H1 (cell line): ENCODE measurements at regions not wholly inside any gene's neighbourhood (a gene's known extent, or its start where the extent isn't known, plus 50 kb on each side); places are given as distances from the start of the nearest gene placed in this dataset.

ENCODE experiments used
- CTCF ChIA-PET: fragments of 300-600 bp; sonication (Branson Sonifier 250); formaldehyde crosslinking; loops from one replicate; lab custom pipeline; 2021; ENCODE audit not compliant: partially characterized antibody; lab: Charles Lee
- POLR2A ChIA-PET: fragments of 300-600 bp; sonication (Branson Sonifier 250); formaldehyde crosslinking; loops from one replicate; lab custom pipeline; 2021; ENCODE audit warnings: inconsistent platforms; ENCODE audit not compliant: partially characterized antibody; lab: Charles Lee
- DNase-seq, 2 experiments: peaks; one replicate each; pipeline versions ENCODE4 v3.0.0 to v3.0.0-alpha.2; 2010 to 2022; ENCODE audit warnings: low spot score in 2 of 2, low read depth in 1 of 2, mixed read lengths in 1 of 2
- FAIRE-seq: peaks from 2 replicates; lab custom pipeline; 2011; peaks lifted over from hg19 to GRCh38; lab: Jason Lieb, UNC
- H2AFZ ChIP-seq: 2 replicates; pipeline ENCODE4 v1.8.1; 2012; ENCODE audit warnings: low read length, inconsistent platforms
- H2AK5ac ChIP-seq: 2 replicates; pipeline ENCODE4 v1.6.1; 2013; ENCODE audit warnings: low read depth, low read length
- H2BK120ac ChIP-seq: replicated peaks from 2 replicates; pipeline ENCODE3; 2013; ENCODE audit warnings: low read depth, low read length, inconsistent platforms
- H2BK12ac ChIP-seq: 2 replicates; pipeline ENCODE4 v1.6.1; 2013; ENCODE audit warnings: low read depth, low read length
- H2BK15ac ChIP-seq: 2 replicates; pipeline ENCODE4 v1.6.1; 2013; ENCODE audit warnings: low read length
- H2BK20ac ChIP-seq: 2 replicates; pipeline ENCODE4 v1.6.1; 2013; ENCODE audit warnings: low read length
- H2BK5ac ChIP-seq: 2 replicates; pipeline ENCODE4 v1.6.1; 2013; ENCODE audit warnings: low read depth, low read length
- H3K14ac ChIP-seq: 2 replicates; pipeline ENCODE4 v1.6.1; 2013; ENCODE audit warnings: inconsistent platforms; ENCODE audit not compliant: insufficient read length
- H3K18ac ChIP-seq: 2 replicates; pipeline ENCODE4 v1.6.1; 2013; ENCODE audit warnings: low read length; ENCODE audit errors: extremely low read depth
- H3K23ac ChIP-seq: 2 replicates; pipeline ENCODE4 v1.6.1; 2013; ENCODE audit warnings: inconsistent platforms; ENCODE audit not compliant: insufficient read length
- H3K23me2 ChIP-seq: 2 replicates; pipeline ENCODE4 v1.6.1; 2013; ENCODE audit warnings: low read depth, low read length
- H3K27ac ChIP-seq: 2 replicates; pipeline ENCODE4 v1.6.1; 2011; ENCODE audit warnings: low read depth, low read length, inconsistent platforms
- H3K27me3 ChIP-seq, 4 experiments: replicated peaks in 1 of 4; 1 replicate in 1 of 4; 2 replicates in 3 of 4; pipeline versions ENCODE4 v1.6.1 to v1.8.1; 2011 to 2013; ENCODE audit warnings: low read length in 3 of 4, mild to moderate bottlenecking in 3 of 4, inconsistent platforms in 2 of 4, mixed read lengths in 2 of 4, moderate library complexity in 1 of 4; ENCODE audit not compliant: control insufficient read depth in 3 of 4, insufficient read depth in 3 of 4; ENCODE audit errors: extremely low read depth in 1 of 4
- H3K36me3 ChIP-seq, 4 experiments: 2 replicates each; pipeline versions ENCODE4 v1.6.1 to v1.8.1; 2011 to 2013; ENCODE audit warnings: mild to moderate bottlenecking in 4 of 4, low read length in 3 of 4, moderate library complexity in 2 of 4, control low read depth in 1 of 4, inconsistent platforms in 1 of 4; ENCODE audit not compliant: insufficient read depth in 4 of 4, control insufficient read depth in 2 of 4
- H3K4ac ChIP-seq: replicated peaks from 2 replicates; pipeline ENCODE3; 2013; ENCODE audit warnings: low read length, low read depth, mixed read lengths, inconsistent platforms; ENCODE audit not compliant: insufficient read length
- H3K4me1 ChIP-seq, 4 experiments: replicated peaks in 1 of 4; 1 replicate in 1 of 4; 2 replicates in 3 of 4; pipeline versions ENCODE4 v1.6.1 to v1.8.1; 2011 to 2013; ENCODE audit warnings: low read length in 3 of 4, inconsistent platforms in 2 of 4, mixed read lengths in 1 of 4; ENCODE audit not compliant: insufficient read depth in 4 of 4, control insufficient read depth in 3 of 4
- H3K4me2 ChIP-seq, 2 experiments: 2 replicates each; pipeline versions ENCODE4 v1.6.1 to v1.8.1; 2011 to 2013; ENCODE audit warnings: low read depth in 2 of 2, low read length in 2 of 2, control low read depth in 1 of 2, inconsistent platforms in 1 of 2, mild to moderate bottlenecking in 1 of 2; ENCODE audit not compliant: insufficient read depth in 1 of 2
- H3K4me3 ChIP-seq, 4 experiments: fragments of 200-600, 300-600 bp in 1 of 4; sonication (generic), shearing (Covaris generic), sonication (Bioruptor Twin) in 1 of 4; 2 replicates each; pipeline versions ENCODE4 v1.5.1 to v1.8.1; 2011 to 2016; ENCODE audit warnings: low read length in 4 of 4, low read depth in 3 of 4, control low read depth in 2 of 4, inconsistent platforms in 2 of 4, mild to moderate bottlenecking in 2 of 4, mixed read lengths in 1 of 4, moderate library complexity in 1 of 4; ENCODE audit not compliant: insufficient read depth in 2 of 4; ENCODE audit errors: extremely low read depth in 1 of 4
- H3K56ac ChIP-seq: replicated peaks from 2 replicates; pipeline ENCODE3; 2013; ENCODE audit warnings: low read depth, mild to moderate bottlenecking, mixed read lengths, low read length, inconsistent platforms; ENCODE audit not compliant: insufficient read length
- H3K79me1 ChIP-seq: 2 replicates; pipeline ENCODE4 v1.6.1; 2013; ENCODE audit warnings: low read depth, low read length, control low read depth
- H3K79me2 ChIP-seq, 2 experiments: 2 replicates each; pipeline versions ENCODE4 v1.6.1 to v1.8.1; 2012 to 2013; ENCODE audit warnings: low read length in 2 of 2, mild to moderate bottlenecking in 2 of 2, inconsistent platforms in 1 of 2; ENCODE audit not compliant: insufficient read depth in 2 of 2, control insufficient read depth in 1 of 2
- H3K9ac ChIP-seq, 4 experiments: replicated peaks in 1 of 4; 1 replicate in 1 of 4; 2 replicates in 3 of 4; pipeline versions ENCODE4 v1.6.1 to v1.8.1; 2011 to 2013; ENCODE audit warnings: low read depth in 3 of 4, low read length in 3 of 4, control low read depth in 2 of 4, mild to moderate bottlenecking in 2 of 4, moderate library complexity in 2 of 4, inconsistent platforms in 1 of 4; ENCODE audit errors: extremely low read depth in 1 of 4
- H3K9me3 ChIP-seq, 2 experiments: 2 replicates each; pipeline versions ENCODE4 v1.6.1 to v1.8.1; 2012 to 2013; ENCODE audit warnings: mild to moderate bottlenecking in 2 of 2, moderate library complexity in 2 of 2, control low read depth in 1 of 2, inconsistent platforms in 1 of 2, low read depth in 1 of 2, low read length in 1 of 2, mixed read lengths in 1 of 2; ENCODE audit not compliant: insufficient read depth in 2 of 2
- H4K20me1 ChIP-seq, 2 experiments: replicated peaks in 1 of 2; 2 replicates each; pipeline versions ENCODE3 to v1.8.1; 2011 to 2013; ENCODE audit warnings: inconsistent platforms in 2 of 2, low read length in 2 of 2, mild to moderate bottlenecking in 1 of 2; ENCODE audit not compliant: insufficient read depth in 2 of 2, control insufficient read depth in 1 of 2
- H4K5ac ChIP-seq: 2 replicates; pipeline ENCODE4 v1.6.1; 2013; ENCODE audit warnings: low read length, low read depth, mixed read lengths, inconsistent platforms; ENCODE audit not compliant: insufficient read length
- H4K8ac ChIP-seq: 2 replicates; pipeline ENCODE4 v1.8.0; 2013; ENCODE audit warnings: mild to moderate bottlenecking, moderate library complexity, low read length, inconsistent platforms; ENCODE audit not compliant: insufficient read depth; ENCODE audit errors: extremely low read depth
- H4K91ac ChIP-seq: replicated peaks from 2 replicates; pipeline ENCODE3; 2013; ENCODE audit warnings: low read length, mixed read lengths, inconsistent platforms; ENCODE audit not compliant: insufficient read length
- CBX8 ChIP-seq: fragments of 300-800, 300-1000 bp; sonication (generic); IDR thresholded peaks from 2 replicates; pipeline ENCODE4 v1.7.1; 2016; ENCODE audit warnings: low read depth, low read length, borderline replicate concordance
- TEAD4 ChIP-seq: IDR thresholded peaks from 2 replicates; pipeline ENCODE4 v1.6.1; 2012; ENCODE audit warnings: low read depth, low read length, inconsistent platforms, mixed read lengths
- WGBS, 2 experiments: shearing (Covaris generic) in 1 of 2; methylation state at CpG; one replicate each; pipeline versions ENCODE4 v1.1.6 to v1.1.7; 2013 to 2015; ENCODE audit warnings: low lambda C conversion rate in 2 of 2, mixed read lengths in 2 of 2, inconsistent platforms in 1 of 2, low coverage in 1 of 2, missing lambda C conversion rate in 1 of 2; ENCODE audit not compliant: insufficient replicate concordance in 2 of 2, insufficient coverage in 1 of 2, insufficient read length in 1 of 2; ENCODE audit errors: extremely low coverage in 1 of 2, missing lambda C conversion rate in 1 of 2; 5-methylcytosine and 5-hydroxymethylcytosine counted together

DNA sequence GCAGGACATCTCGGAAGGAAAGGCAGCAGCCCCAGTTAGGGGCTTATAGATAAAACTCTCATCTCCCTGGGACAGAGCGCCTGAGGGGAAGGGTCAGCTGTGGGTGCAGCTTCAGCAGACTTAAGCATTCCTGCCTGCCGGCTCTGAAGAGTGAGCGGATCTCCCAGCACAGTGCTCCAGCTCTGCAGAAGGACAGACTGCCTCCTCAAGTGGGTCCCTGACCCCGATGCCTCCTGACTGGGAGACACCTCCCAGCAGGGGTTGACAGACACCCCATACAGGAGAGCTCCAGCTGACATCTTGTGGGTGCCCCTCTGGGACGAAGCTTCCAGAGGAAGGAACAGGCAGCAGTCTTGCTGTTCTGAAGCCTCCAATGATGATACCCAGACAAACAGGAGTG, 117.1 kb upstream of the POT1 start:
- H3K4me2 ChIP-seq, result no peak overlapping the region
- WGBS, 2 experiments, result 94% methylated on average over 6 of the region's 6 CpGs; no CpG with 5 or more reads in 1 of the 2 experiments
- no peak overlapping the region for H3K9ac ChIP-seq
- no peak overlapping the region for H2BK120ac ChIP-seq
- H3K79me1 ChIP-seq, result no peaks in the 10 kb centered on the region
- H4K20me1 ChIP-seq, result no peaks in the 10 kb centered on the region
- no peak overlapping the region for H3K18ac ChIP-seq
- H3K4me1 ChIP-seq, result no peaks in the 10 kb centered on the region
- H4K5ac ChIP-seq, result no peak overlapping the region
- no peak overlapping the region for H4K91ac ChIP-seq
- no peak for TF ChIP-seq CBX8
- no peak for TF ChIP-seq TEAD4
- H3K79me2 ChIP-seq, result no peaks in the 10 kb centered on the region
- no peak overlapping the region for H2BK5ac ChIP-seq
- no peak overlapping the region for H4K8ac ChIP-seq
- no peak overlapping the region for H3K56ac ChIP-seq
- no peak overlapping the region for H2AK5ac ChIP-seq
- H3K27me3 ChIP-seq, result no peaks in the 10 kb centered on the region
- no peaks in the 10 kb centered on the region for H3K9me3 ChIP-seq
- H3K23me2 ChIP-seq, result no peaks in the 10 kb centered on the region
- H3K36me3 ChIP-seq, result no peaks in the 10 kb centered on the region
- no peak overlapping the region for H3K23ac ChIP-seq
- no peak overlapping the region for H2AFZ ChIP-seq
- H2BK12ac ChIP-seq, result no peak overlapping the region
- H2BK15ac ChIP-seq, result no peak overlapping the region
- no peak for DNase-seq
- H3K27ac ChIP-seq, result no peak overlapping the region
- ChIA-PET POLR2A (no interaction called here), CTCF (no interaction called here)
- no peak for FAIRE-seq
- no peak overlapping the region for H3K14ac ChIP-seq
- no peak overlapping the region for H3K4me3 ChIP-seq
- no peak overlapping the region for H3K4ac ChIP-seq
- H2BK20ac ChIP-seq, result no peak overlapping the region
